Mesenchymal stem cell (in vitro differentiated cells and primary cell): ENCODE measurements at regions not wholly inside any gene's neighbourhood (a gene's known extent, or its start where the extent isn't known, plus 50 kb on each side); places are given as distances from the start of the nearest gene placed in this dataset.

ENCODE experiments used
- DNase-seq: peaks from one replicate; pipeline ENCODE4 v3.0.0-alpha.2; 2013
- H2AFZ ChIP-seq: one replicate; pipeline ENCODE4 v1.6.1; 2013; ENCODE audit warnings: low read depth, mild to moderate bottlenecking, control low read depth, inconsistent platforms, low read length, moderate library complexity
- H2AK5ac ChIP-seq: 2 replicates; pipeline ENCODE4 v1.6.1; 2013; ENCODE audit warnings: low read length, moderate library complexity, mild to moderate bottlenecking, inconsistent platforms; ENCODE audit not compliant: severe bottlenecking
- H2BK120ac ChIP-seq: one replicate; pipeline ENCODE4 v1.6.1; 2013; ENCODE audit warnings: low read depth, mild to moderate bottlenecking, inconsistent platforms, low read length, moderate library complexity
- H2BK12ac ChIP-seq, 2 experiments: one replicate each; pipeline ENCODE4 v1.6.1; 2013; ENCODE audit warnings: inconsistent platforms in 2 of 2, low read length in 2 of 2, mild to moderate bottlenecking in 2 of 2, moderate library complexity in 2 of 2, control low read depth in 1 of 2
- H2BK15ac ChIP-seq: one replicate; pipeline ENCODE4 v1.6.1; 2013; ENCODE audit warnings: mild to moderate bottlenecking, low read depth, inconsistent platforms; ENCODE audit not compliant: poor library complexity, severe bottlenecking
- H2BK5ac ChIP-seq: 2 replicates; pipeline ENCODE4 v1.6.1; 2013; ENCODE audit warnings: low read depth, mild to moderate bottlenecking, low read length, control low read depth, inconsistent platforms; ENCODE audit not compliant: poor library complexity, severe bottlenecking
- H3K14ac ChIP-seq, 2 experiments: one replicate each; pipeline ENCODE4 v1.6.1; 2013; ENCODE audit warnings: inconsistent platforms in 2 of 2, low read length in 2 of 2, control low read depth in 1 of 2, mild to moderate bottlenecking in 1 of 2, moderate library complexity in 1 of 2
- H3K18ac ChIP-seq, 2 experiments: one replicate each; pipeline ENCODE4 v1.6.1; 2013; ENCODE audit warnings: inconsistent platforms in 2 of 2, low read length in 2 of 2, control low read depth in 1 of 2, low read depth in 1 of 2, mild to moderate bottlenecking in 1 of 2
- H3K23ac ChIP-seq, 2 experiments: one replicate each; pipeline ENCODE4 v1.6.1; 2013; ENCODE audit warnings: inconsistent platforms in 2 of 2, low read length in 2 of 2, mild to moderate bottlenecking in 2 of 2, moderate library complexity in 2 of 2, control low read depth in 1 of 2
- H3K27ac ChIP-seq: 2 replicates; pipeline ENCODE4 v1.5.1; 2013; ENCODE audit warnings: mild to moderate bottlenecking, moderate library complexity, low read length, control low read depth, inconsistent platforms; ENCODE audit not compliant: poor library complexity, severe bottlenecking
- H3K27me3 ChIP-seq, 2 experiments: 2 replicates each; pipeline versions ENCODE4 v1.6.1 to v1.7.0; 2013; ENCODE audit warnings: low read length in 2 of 2, mild to moderate bottlenecking in 2 of 2, moderate library complexity in 2 of 2, control low read depth in 1 of 2, inconsistent platforms in 1 of 2; ENCODE audit not compliant: control insufficient read depth in 1 of 2, insufficient read depth in 1 of 2
- H3K36me3 ChIP-seq, 2 experiments: 2 replicates each; pipeline versions ENCODE4 v1.6.1 to v1.7.0; 2013; ENCODE audit warnings: low read length in 2 of 2, control low read depth in 1 of 2, inconsistent platforms in 1 of 2, low read depth in 1 of 2, mild to moderate bottlenecking in 1 of 2; ENCODE audit not compliant: insufficient read depth in 2 of 2, control insufficient read depth in 1 of 2
- H3K4ac ChIP-seq, 2 experiments: one replicate each; pipeline ENCODE4 v1.6.1; 2013; ENCODE audit warnings: inconsistent platforms in 2 of 2, low read length in 2 of 2, mild to moderate bottlenecking in 2 of 2, moderate library complexity in 2 of 2, control low read depth in 1 of 2, low read depth in 1 of 2
- H3K4me1 ChIP-seq: 2 replicates; pipeline ENCODE4 v1.6.1; 2013; ENCODE audit warnings: low read depth, low read length, control low read depth; ENCODE audit not compliant: control insufficient read depth, insufficient read depth
- H3K4me2 ChIP-seq: 2 replicates; pipeline ENCODE4 v1.6.1; 2013; ENCODE audit warnings: low read length, mild to moderate bottlenecking, inconsistent platforms; ENCODE audit not compliant: poor library complexity, severe bottlenecking
- H3K4me3 ChIP-seq, 2 experiments: 2 replicates each; pipeline versions ENCODE4 v1.5.1 to v1.7.0; 2013; ENCODE audit warnings: low read length in 2 of 2, mild to moderate bottlenecking in 2 of 2, control low read depth in 1 of 2, low read depth in 1 of 2; ENCODE audit not compliant: insufficient read depth in 1 of 2
- H3K79me1 ChIP-seq: replicated peaks from 2 replicates; pipeline ENCODE4 v1.6.1; 2013; ENCODE audit warnings: mild to moderate bottlenecking, control low read depth, low read length, inconsistent platforms; ENCODE audit not compliant: poor library complexity, severe bottlenecking
- H3K9ac ChIP-seq: 2 replicates; pipeline ENCODE4 v1.7.0; 2013; ENCODE audit warnings: mild to moderate bottlenecking, low read length, moderate library complexity
- H3K9me3 ChIP-seq: 2 replicates; pipeline ENCODE4 v1.7.0; 2013; ENCODE audit warnings: mild to moderate bottlenecking, low read length; ENCODE audit not compliant: control insufficient read depth
- H4K8ac ChIP-seq: one replicate; pipeline ENCODE4 v1.6.1; 2013; ENCODE audit warnings: inconsistent platforms, mild to moderate bottlenecking, low read length, moderate library complexity
- H4K91ac ChIP-seq: one replicate; pipeline ENCODE4 v1.6.1; 2013; ENCODE audit warnings: mild to moderate bottlenecking, low read length, inconsistent platforms
- WGBS: methylation state at CpG from one replicate; pipeline ENCODE4 v1.1.7; 2013; ENCODE audit warnings: mixed read lengths; 5-methylcytosine and 5-hydroxymethylcytosine counted together

DNA sequence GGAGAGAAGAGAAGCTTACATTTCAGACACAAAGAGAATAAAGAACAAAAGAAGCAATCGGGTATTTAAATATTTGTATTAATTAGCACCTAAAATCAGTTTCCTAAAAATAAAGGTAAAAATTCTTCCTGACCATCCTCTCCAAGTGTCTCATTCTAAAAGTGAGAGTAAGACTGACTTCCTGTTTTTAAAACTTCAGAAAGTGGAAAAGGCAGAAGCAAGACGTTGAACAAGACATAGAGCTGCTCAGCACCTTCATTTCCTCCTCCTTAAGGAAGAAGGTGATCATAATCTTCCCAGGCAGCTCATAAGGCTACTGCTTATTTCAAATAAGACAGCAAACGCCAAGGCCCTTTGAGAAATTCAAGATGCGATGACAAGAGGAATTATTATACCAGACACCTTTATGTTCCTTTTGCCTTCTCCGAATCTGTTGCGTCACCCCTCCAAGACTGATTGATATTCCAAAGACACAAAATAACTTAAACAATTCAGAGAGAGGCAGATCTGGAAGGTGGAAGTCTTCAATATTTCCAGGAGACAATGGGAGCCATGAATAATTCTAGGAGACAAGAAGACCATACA lies 238.8 kb upstream of the TLE3 start:
- Histone ChIP-seq H3K4me3 (no peak overlapping the region), H3K4me1 (peaks cover 2% of the 10 kb centered on the region), H3K4me2 (no peak overlapping the region), H2BK12ac (no peak overlapping the region), H2AFZ (no peak overlapping the region), H4K8ac (no peak overlapping the region), H3K23ac (no peak overlapping the region), H4K91ac (no peak overlapping the region), H2AK5ac (no peak overlapping the region), H3K27ac (no peak overlapping the region), H2BK15ac (no peak overlapping the region), H2BK5ac (no peak overlapping the region), H3K18ac (no peak overlapping the region), H3K79me1 (no peaks in the 10 kb centered on the region), H3K27me3 (peaks cover 12 to 23% of the 10 kb centered on the region in 2 experiments), H3K9ac (no peak overlapping the region), H3K14ac (no peak overlapping the region), H2BK120ac (no peak overlapping the region), H3K9me3 (peaks cover 24% of the 10 kb centered on the region), H3K4ac (no peak overlapping the region), H3K36me3 (no peaks in the 10 kb centered on the region)
- DNase-seq = no peak
- 81% methylated on average over 5 of the region's 6 CpGs for WGBS

GRCh38 chr15:70334286-70334685 lies 236.6 kb upstream of the TLE3 start:
- Histone ChIP-seq H3K27ac (no peak overlapping the region), H3K4ac (no peak overlapping the region), H3K9ac (no peak overlapping the region), H2BK15ac (no peak overlapping the region), H2BK120ac (no peak overlapping the region), H3K9me3 (peaks cover 24% of the 10 kb centered on the region), H4K8ac (no peak overlapping the region), H3K4me3 (no peak overlapping the region), H3K4me2 (no peak overlapping the region), H4K91ac (no peak overlapping the region), H3K36me3 (no peaks in the 10 kb centered on the region), H3K18ac (no peak overlapping the region), H3K23ac (no peak overlapping the region), H3K14ac (no peak overlapping the region), H2BK12ac (no peak overlapping the region), H2AK5ac (no peak overlapping the region), H2BK5ac (no peak overlapping the region), H2AFZ (no peak overlapping the region), H3K27me3 (peaks cover 12 to 23% of the 10 kb centered on the region in 2 experiments), H3K4me1 (no peaks in the 10 kb centered on the region), H3K79me1 (no peaks in the 10 kb centered on the region)
- WGBS = 93% methylated on average over 4 of the region's 5 CpGs
- no peak for DNase-seq

DNA sequence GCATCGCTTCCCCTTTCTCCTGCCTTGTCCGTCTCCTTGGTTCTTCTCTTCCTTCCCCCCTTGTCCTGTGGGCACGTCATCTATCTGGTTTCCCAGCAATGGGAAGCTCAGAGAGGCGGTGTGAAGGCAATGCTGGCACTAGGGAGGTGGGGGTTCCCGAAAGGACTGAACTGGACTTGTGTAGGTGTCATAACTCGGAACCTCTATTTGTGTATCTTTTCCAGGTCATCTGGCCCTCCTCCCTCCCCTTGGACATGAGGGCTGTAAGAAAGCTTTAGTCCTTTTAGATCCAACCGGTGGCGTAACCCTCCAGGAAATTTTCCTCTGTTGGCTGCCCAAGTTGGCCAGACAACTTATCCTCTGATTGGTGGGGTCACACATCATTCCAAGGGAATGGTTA lies 231.5 kb upstream of the TLE3 start:
- H3K4me1 ChIP-seq = peaks cover 4% of the 10 kb centered on the region
- H3K18ac ChIP-seq = no peak overlapping the region
- H3K23ac ChIP-seq = no peak overlapping the region
- H3K4ac ChIP-seq = no peak overlapping the region
- H3K36me3 ChIP-seq = no peaks in the 10 kb centered on the region
- H3K4me3 ChIP-seq = no peak overlapping the region
- H3K4me2 ChIP-seq = no peak overlapping the region
- no peak overlapping the region for H3K14ac ChIP-seq
- no peak overlapping the region for H4K8ac ChIP-seq
- H2BK120ac ChIP-seq = no peak overlapping the region
- H4K91ac ChIP-seq = no peak overlapping the region
- no peaks in the 10 kb centered on the region for H3K79me1 ChIP-seq
- H2AFZ ChIP-seq = no peak overlapping the region
- H2AK5ac ChIP-seq = no peak overlapping the region
- WGBS = 98% methylated on average over 6 of the region's 8 CpGs
- peaks cover 8% of the 10 kb centered on the region for H3K9me3 ChIP-seq
- H3K27ac ChIP-seq = no peak overlapping the region
- DNase-seq = no peak
- no peak overlapping the region for H2BK5ac ChIP-seq
- H2BK15ac ChIP-seq = no peak overlapping the region
- H3K27me3 ChIP-seq = peaks cover 0 to 9% of the 10 kb centered on the region in 2 experiments
- H3K9ac ChIP-seq = no peak overlapping the region
- H2BK12ac ChIP-seq = no peak overlapping the region

- DNase-seq = no peak
- Histone ChIP-seq H3K14ac (no peak overlapping the region), H3K27me3 (peaks cover 0 to 9% of the 10 kb centered on the region in 2 experiments), H3K4ac (no peak overlapping the region), H2BK15ac (no peak overlapping the region), H4K8ac (no peak overlapping the region), H4K91ac (no peak overlapping the region), H3K36me3 (no peaks in the 10 kb centered on the region), H2BK5ac (no peak overlapping the region), H3K27ac (no peak overlapping the region), H3K9me3 (peaks cover 3% of the 10 kb centered on the region), H2BK120ac (no peak overlapping the region), H3K4me3 (no peak overlapping the region), H2BK12ac (no peak overlapping the region), H3K18ac (no peak overlapping the region), H2AFZ (no peak overlapping the region), H3K4me2 (no peak overlapping the region), H3K9ac (no peak overlapping the region), H3K23ac (no peak overlapping the region), H3K4me1 (peaks cover 4% of the 10 kb centered on the region), H2AK5ac (no peak overlapping the region), H3K79me1 (no peaks in the 10 kb centered on the region)
- WGBS = 71% methylated on average over 3 of the region's 3 CpGs
Observed at GRCh38 chr15:70328679-70329115, 231.0 kb upstream of the TLE3 start.
